GM18868 (cell line): ENCODE measurements at regions not wholly inside any gene's neighbourhood (a gene's known extent, or its start where the extent isn't known, plus 50 kb on each side); places are given as distances from the start of the nearest gene placed in this dataset.

Experiments used
- ATAC-seq: cut with Tn5 transposase; IDR thresholded peaks from one replicate; pipeline ENCODE4 v1.9.1; 2021; ENCODE audit warnings: mild to moderate bottlenecking, moderate library complexity; ENCODE audit not compliant: unreplicated experiment

- ATAC-seq, result no peak
Measured at GRCh38 chr3:188088948-188089685, 64.8 kb upstream of the LPP start.

- ATAC-seq, result no peak
Measured at GRCh38 chr3:188090620-188091309, 63.2 kb upstream of the LPP start.

GRCh38 chr3:188091746-188092145 is 62.2 kb upstream of the LPP start:
- ATAC-seq, result no peak

- ATAC-seq, result no peak
Measured at GRCh38 chr3:188092648-188093047, 61.3 kb upstream of the LPP start.

- no peak for ATAC-seq
Measured at GRCh38 chr3:188095431-188095830, 58.5 kb upstream of the LPP start.

GRCh38 chr3:188097791-188098190 is 56.2 kb upstream of the LPP start:
- no peak for ATAC-seq

GRCh38 chr3:188099907-188100306 is 54.0 kb upstream of the LPP start:
- no peak for ATAC-seq

- no peak for ATAC-seq
Measured at GRCh38 chr3:188102861-188103547, 51.0 kb upstream of the LPP start.

DNA sequence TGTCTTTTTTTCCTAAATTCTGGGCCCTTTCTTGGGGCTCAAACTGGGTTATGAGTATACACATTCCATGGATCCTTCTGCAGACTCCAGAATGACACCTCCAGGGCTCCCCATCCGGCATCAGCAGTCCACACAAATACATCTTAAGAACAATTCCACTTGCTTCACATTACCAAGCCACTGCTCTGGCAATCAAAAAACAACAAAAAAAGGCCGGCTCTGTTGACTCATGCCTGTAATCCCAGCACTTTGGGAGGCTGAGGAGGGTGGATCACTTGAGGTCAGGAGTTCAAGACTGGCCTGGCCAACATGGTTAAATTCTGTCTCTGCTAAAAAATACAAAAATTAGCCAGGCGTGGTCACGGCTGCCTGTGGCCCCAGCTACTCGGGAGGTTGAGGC is 49.9 kb upstream of the LPP start:
- ATAC-seq, result no peak
